Sigmoid colon (tissue), 6 donors: ENCODE measurements at regions not wholly inside any gene's neighbourhood (a gene's known extent, or its start where the extent isn't known, plus 50 kb on each side); places are given as distances from the start of the nearest gene placed in this dataset.

Experiments
- DNase-seq: peaks from one replicate; pipeline ENCODE4 v3.0.0-alpha.2; 2019
- H3K27ac ChIP-seq, 4 donors: fragments of 200-600 bp; sonication (generic); one replicate each; pipeline ENCODE4 v1.5.1; 2016 to 2019; ENCODE audit warnings: mild to moderate bottlenecking in 1 of 4
- H3K27me3 ChIP-seq, 3 donors: fragments of 200-600 bp; sonication (generic); one replicate each; pipeline ENCODE4 v1.5.1; 2019; ENCODE audit warnings: mild to moderate bottlenecking in 1 of 3
- H3K36me3 ChIP-seq, 4 donors: fragments of 200-600 bp; sonication (generic); one replicate each; pipeline ENCODE4 v1.5.1; 2016 to 2019
- H3K4me1 ChIP-seq, 4 donors: fragments of 200-600 bp; sonication (generic); one replicate each; pipeline ENCODE4 v1.5.1; 2017 to 2019
- H3K4me3 ChIP-seq, 4 donors: fragments of 200-600 bp; sonication (generic); one replicate each; pipeline ENCODE4 v1.5.1; 2017 to 2019; ENCODE audit warnings: mild to moderate bottlenecking in 2 of 4, moderate library complexity in 1 of 4
- H3K9me3 ChIP-seq, 4 donors: fragments of 200-600 bp in 3 of 4; sonication (generic) in 3 of 4; one replicate each; pipeline versions ENCODE4 v1.5.1 to v1.6.1; 2013 to 2019
- CTCF ChIP-seq, 4 experiments: fragments of 450-650 bp in 3 of 4; fragments of 200-600 bp in 1 of 4; IDR thresholded peaks; one replicate each; pipeline ENCODE4 v1.5.1; 2016 to 2019; ENCODE audit warnings: antibody characterized with exemption in 4 of 4, mild to moderate bottlenecking in 3 of 4, moderate library complexity in 2 of 4
- EP300 ChIP-seq, 4 donors: sonication (generic); formaldehyde crosslinking; IDR thresholded peaks; one replicate each; pipeline ENCODE4 v1.6.1; 2017; ENCODE audit warnings: antibody characterized with exemption in 4 of 4
- POLR2A ChIP-seq, 2 donors: fragments of 450-650 bp; IDR thresholded peaks; one replicate each; pipeline ENCODE4 v1.6.1; 2016; ENCODE audit warnings: antibody characterized with exemption in 2 of 2, mild to moderate bottlenecking in 2 of 2, moderate library complexity in 2 of 2
- POLR2AphosphoS5 ChIP-seq, 4 donors: sonication (generic); formaldehyde crosslinking; IDR thresholded peaks; one replicate each; pipeline ENCODE4 v1.6.1; 2017; ENCODE audit warnings: antibody characterized with exemption in 4 of 4
- WGBS, 2 donors: extraction: QIAGEN DNeasy Blood & Tissue Kit; methylation state at CpG; one replicate each; pipeline ENCODE4 v1.1.7; 2013; 5-methylcytosine and 5-hydroxymethylcytosine counted together
- intact Hi-C: fragments of 100-400 bp; cut with DNase I; formaldehyde crosslinking; loops from one replicate; pipeline ENCODE4 v1.15.1; 2023
- donor health status: healthy with polysubstance abuse.
- donor health status: healthy.

GRCh38 chr17:79372470-79373238 lies 238.2 kb downstream of the RBFOX3 start:
- intact Hi-C loops, result no loop called here
- no peaks in the 10 kb centered on the region for H3K27me3 ChIP-seq

GRCh38 chr17:79371984-79372383 lies 238.9 kb downstream of the RBFOX3 start:
- H3K27me3 ChIP-seq, result no peaks in the 10 kb centered on the region
- peaks cover 0 to 9% (median 0%) of the 10 kb centered on the region in 4 donors for H3K36me3 ChIP-seq
- 75 to 78% methylated on average over 15 of the region's 15 CpGs for WGBS, 2 donors
- peaks cover 0 to 9% (median 3%) of the 10 kb centered on the region in 4 donors for H3K4me1 ChIP-seq
- H3K4me3 ChIP-seq, result no peak overlapping the region
- no peaks in the 10 kb centered on the region for H3K9me3 ChIP-seq
- no peak for DNase-seq
- TF ChIP-seq POLR2A (IDR thresholded peaks at IDR 0.05), result no peak
- no peak for TF ChIP-seq EP300 (IDR thresholded peaks at IDR 0.05)
- TF ChIP-seq CTCF (IDR thresholded peaks at IDR 0.05), result no peak
- no peak for TF ChIP-seq POLR2AphosphoS5 (IDR thresholded peaks at IDR 0.05)
- no peak overlapping the region for H3K27ac ChIP-seq
- intact Hi-C loops, result no loop called here

More at GRCh38 chr17:79372470-79373238, 238.2 kb downstream of the RBFOX3 start:
- WGBS, 2 donors, result 13 to 50% methylated on average over 16 of the region's 16 CpGs
- Histone ChIP-seq H3K9me3 (no peaks in the 10 kb centered on the region), H3K4me3 (no peak overlapping the region), H3K36me3 (peaks cover 0 to 9% (median 0%) of the 10 kb centered on the region in 4 donors), H3K27ac (no peak overlapping the region), H3K4me1 (peaks cover 0 to 5% (median 2%) of the 10 kb centered on the region in 4 donors)
- no peak for DNase-seq
- TF ChIP-seq POLR2A (IDR thresholded peaks at IDR 0.05) (no peak), POLR2AphosphoS5 (IDR thresholded peaks at IDR 0.05) (no peak), CTCF (IDR thresholded peaks at IDR 0.05) (no peak), EP300 (IDR thresholded peaks at IDR 0.05) (no peak)

- TF ChIP-seq POLR2AphosphoS5 (IDR thresholded peaks at IDR 0.05), result no peak
- TF ChIP-seq EP300 (IDR thresholded peaks at IDR 0.05), result no peak
- no peak for TF ChIP-seq CTCF (IDR thresholded peaks at IDR 0.05)
- TF ChIP-seq POLR2A (IDR thresholded peaks at IDR 0.05), result no peak
- Histone ChIP-seq H3K27ac (no peak overlapping the region), H3K4me3 (no peak overlapping the region), H3K36me3 (peaks cover 0 to 9% (median 0%) of the 10 kb centered on the region in 4 donors), H3K9me3 (no peaks in the 10 kb centered on the region), H3K4me1 (peaks cover 0 to 20% (median 12%) of the 10 kb centered on the region in 4 donors), H3K27me3 (no peaks in the 10 kb centered on the region)
- WGBS, 2 donors, result 76 to 87% methylated on average over 5 of the region's 5 CpGs
- DNase-seq, result no peak
- intact Hi-C loops, result no loop called here
Measured at GRCh38 chr17:79370594-79370993, 240.3 kb downstream of the RBFOX3 start.

GRCh38 chr17:79370126-79370525 lies 240.7 kb downstream of the RBFOX3 start:
- Histone ChIP-seq H3K9me3 (no peaks in the 10 kb centered on the region), H3K4me1 (peaks cover 0 to 21% (median 12%) of the 10 kb centered on the region in 4 donors), H3K36me3 (peaks cover 0 to 9% (median 0%) of the 10 kb centered on the region in 4 donors), H3K4me3 (no peak overlapping the region), H3K27ac (no peak overlapping the region), H3K27me3 (no peaks in the 10 kb centered on the region)
- no peak for TF ChIP-seq POLR2AphosphoS5 (IDR thresholded peaks at IDR 0.05)
- WGBS, 2 donors, result 58 to 72% methylated on average over 8 of the region's 8 CpGs
- DNase-seq, result no peak
- intact Hi-C loops, result no loop called here

- Histone ChIP-seq H3K27me3 (no peaks in the 10 kb centered on the region), H3K4me3 (no peak overlapping the region)
Measured at GRCh38 chr17:79369532-79369931, 241.3 kb downstream of the RBFOX3 start.

More at GRCh38 chr17:79369532-79369931, 241.3 kb downstream of the RBFOX3 start:
- intact Hi-C loops, result no loop called here
- DNase-seq, result no peak
- peaks cover 0 to 21% (median 12%) of the 10 kb centered on the region in 4 donors for H3K4me1 ChIP-seq
- WGBS, 2 donors, result 81 to 84% methylated on average over 9 of the region's 9 CpGs
- no peaks in the 10 kb centered on the region for H3K9me3 ChIP-seq
- TF ChIP-seq POLR2A (IDR thresholded peaks at IDR 0.05), result no peak
- TF ChIP-seq EP300 (IDR thresholded peaks at IDR 0.05), result no peak
- TF ChIP-seq POLR2AphosphoS5 (IDR thresholded peaks at IDR 0.05), result no peak
- TF ChIP-seq CTCF (IDR thresholded peaks at IDR 0.05), result no peak
- no peak overlapping the region for H3K27ac ChIP-seq
- H3K36me3 ChIP-seq, result peaks cover 0 to 9% (median 0%) of the 10 kb centered on the region in 4 donors
